Esophagus squamous epithelium (tissue), 5 donors: ENCODE measurements at regions not wholly inside any gene's neighbourhood (a gene's known extent, or its start where the extent isn't known, plus 50 kb on each side); places are given as distances from the start of the nearest gene placed in this dataset.
"Not testable (repeated sequence)": the region's sequence is repeated elsewhere in the genome, so short reads cannot be mapped to it uniquely, and the experiment has no call there.

ENCODE experiments used
- DNase-seq: peaks from one replicate; lab custom pipeline; 2025; lab: John Stamatoyannopoulos, UW
- H3K27ac ChIP-seq, 4 donors: fragments of 200-600 bp; sonication (generic); one replicate each; pipeline ENCODE4 v1.5.1; 2016 to 2019; ENCODE audit warnings: mild to moderate bottlenecking in 1 of 4
- H3K27me3 ChIP-seq, 4 donors: fragments of 200-600 bp; sonication (generic); 1 replicate in 3 of 4; 2 replicates in 1 of 4; pipeline versions ENCODE4 v1.5.1 to v1.6.0; 2017 to 2021; ENCODE audit warnings: antibody characterized with exemption in 1 of 4
- H3K36me3 ChIP-seq, 3 donors: fragments of 200-600 bp; sonication (generic); one replicate each; pipeline ENCODE4 v1.5.1; 2016 to 2019
- H3K4me1 ChIP-seq, 3 donors: fragments of 200-600 bp; sonication (generic); one replicate each; pipeline ENCODE4 v1.5.1; 2017 to 2019
- H3K4me3 ChIP-seq, 4 donors: fragments of 200-600 bp; sonication (generic); 1 replicate in 3 of 4; 2 replicates in 1 of 4; pipeline ENCODE4 v1.5.1; 2016 to 2019; ENCODE audit warnings: mild to moderate bottlenecking in 2 of 4, moderate library complexity in 1 of 4
- H3K9me3 ChIP-seq, 3 donors: fragments of 200-600 bp; sonication (generic); one replicate each; pipeline ENCODE4 v1.5.1; 2016 to 2019
- POLR2A ChIP-seq, 4 donors: fragments of 450-650 bp; IDR thresholded peaks; one replicate each; pipeline ENCODE4 v1.6.1; 2017; ENCODE audit warnings: antibody characterized with exemption in 4 of 4, mild to moderate bottlenecking in 4 of 4, moderate library complexity in 3 of 4
- WGBS, 2 donors: methylation state at CpG; one replicate each; pipeline ENCODE4 v1.1.5; 2018; 5-methylcytosine and 5-hydroxymethylcytosine counted together
- intact Hi-C: fragments of 100-400 bp; cut with DNase I; formaldehyde crosslinking; loops from one replicate; pipeline ENCODE4 v1.15.0; 2022
- TF ChIP-seq, protein P1 (sequence below), 6 experiments: fragments of 450-650 bp in 4 of 6; fragments of 200-600 bp in 2 of 6; sonication (generic) in 2 of 6; IDR thresholded peaks; one replicate each; pipeline ENCODE4 v1.5.1; 2016 to 2019; ENCODE audit warnings: antibody characterized with exemption in 6 of 6, mild to moderate bottlenecking in 4 of 6, moderate library complexity in 4 of 6
- donor health status: DM: yes; HTN: yes; CAD: no.

DNA sequence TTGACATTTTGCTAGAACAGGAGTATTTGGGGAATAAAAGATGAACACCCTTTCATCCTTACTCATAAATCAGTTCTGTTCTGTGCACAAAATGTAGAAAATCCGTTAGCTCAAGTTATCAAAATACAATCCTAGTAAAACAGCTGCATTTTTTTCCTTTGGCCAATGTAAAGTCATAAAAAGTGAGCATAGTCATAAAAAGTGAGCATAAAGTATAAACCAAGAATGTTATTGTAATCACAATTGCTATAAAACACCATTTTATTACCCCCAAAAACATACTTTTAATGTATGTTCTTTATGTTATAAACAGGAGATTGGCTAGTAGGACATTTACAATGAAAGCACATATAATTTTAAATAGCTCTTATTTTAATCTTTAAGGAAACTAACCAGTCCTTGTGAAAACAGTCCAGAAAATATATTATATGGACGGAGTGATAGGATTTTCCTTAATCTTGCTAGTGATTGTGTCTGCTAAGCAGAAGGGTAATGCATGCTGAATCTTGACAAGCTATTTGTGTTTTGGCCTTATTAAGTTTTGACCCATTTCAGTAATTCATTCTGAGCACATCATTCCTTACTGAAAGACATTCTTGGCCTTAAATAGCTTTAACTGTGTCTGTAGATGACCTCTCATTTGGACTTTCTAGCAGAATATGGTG, 891.8 kb downstream of the DSC3 start:
- H3K36me3 ChIP-seq, result no peaks in the 10 kb centered on the region
- TF ChIP-seq, protein P1, sequence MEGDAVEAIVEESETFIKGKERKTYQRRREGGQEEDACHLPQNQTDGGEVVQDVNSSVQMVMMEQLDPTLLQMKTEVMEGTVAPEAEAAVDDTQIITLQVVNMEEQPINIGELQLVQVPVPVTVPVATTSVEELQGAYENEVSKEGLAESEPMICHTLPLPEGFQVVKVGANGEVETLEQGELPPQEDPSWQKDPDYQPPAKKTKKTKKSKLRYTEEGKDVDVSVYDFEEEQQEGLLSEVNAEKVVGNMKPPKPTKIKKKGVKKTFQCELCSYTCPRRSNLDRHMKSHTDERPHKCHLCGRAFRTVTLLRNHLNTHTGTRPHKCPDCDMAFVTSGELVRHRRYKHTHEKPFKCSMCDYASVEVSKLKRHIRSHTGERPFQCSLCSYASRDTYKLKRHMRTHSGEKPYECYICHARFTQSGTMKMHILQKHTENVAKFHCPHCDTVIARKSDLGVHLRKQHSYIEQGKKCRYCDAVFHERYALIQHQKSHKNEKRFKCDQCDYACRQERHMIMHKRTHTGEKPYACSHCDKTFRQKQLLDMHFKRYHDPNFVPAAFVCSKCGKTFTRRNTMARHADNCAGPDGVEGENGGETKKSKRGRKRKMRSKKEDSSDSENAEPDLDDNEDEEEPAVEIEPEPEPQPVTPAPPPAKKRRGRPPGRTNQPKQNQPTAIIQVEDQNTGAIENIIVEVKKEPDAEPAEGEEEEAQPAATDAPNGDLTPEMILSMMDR (IDR thresholded peaks at IDR 0.05), result no peak
- H3K27ac ChIP-seq, result no peak overlapping the region
- H3K4me3 ChIP-seq, result no peak overlapping the region
- H3K4me1 ChIP-seq, result no peaks in the 10 kb centered on the region
- no peak for DNase-seq
- intact Hi-C loops, result no loop called here
- WGBS, 2 donors, result 29 to 43% methylated on average over 2 of the region's 2 CpGs
- no peaks in the 10 kb centered on the region for H3K9me3 ChIP-seq
- no peaks in the 10 kb centered on the region for H3K27me3 ChIP-seq

DNA sequence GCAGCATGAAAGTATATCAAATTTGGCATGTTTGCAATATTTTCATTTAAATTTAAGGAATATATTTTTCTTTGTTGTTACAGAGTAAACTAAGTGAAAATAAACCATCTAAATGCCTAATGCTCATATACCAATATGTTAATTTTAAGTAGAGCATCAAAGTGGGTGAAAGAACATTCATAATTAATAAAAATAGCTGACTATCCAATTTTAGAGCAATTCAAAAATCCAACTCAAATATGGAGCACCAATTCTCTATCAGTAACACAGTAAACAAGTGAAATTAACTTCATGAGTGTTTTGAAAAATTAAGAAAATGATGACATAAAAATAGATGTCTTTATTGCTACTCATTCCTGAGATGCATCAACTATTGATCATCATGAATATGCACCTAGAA, 893.0 kb downstream of the DSC3 start:
- no peaks in the 10 kb centered on the region for H3K9me3 ChIP-seq

DNA sequence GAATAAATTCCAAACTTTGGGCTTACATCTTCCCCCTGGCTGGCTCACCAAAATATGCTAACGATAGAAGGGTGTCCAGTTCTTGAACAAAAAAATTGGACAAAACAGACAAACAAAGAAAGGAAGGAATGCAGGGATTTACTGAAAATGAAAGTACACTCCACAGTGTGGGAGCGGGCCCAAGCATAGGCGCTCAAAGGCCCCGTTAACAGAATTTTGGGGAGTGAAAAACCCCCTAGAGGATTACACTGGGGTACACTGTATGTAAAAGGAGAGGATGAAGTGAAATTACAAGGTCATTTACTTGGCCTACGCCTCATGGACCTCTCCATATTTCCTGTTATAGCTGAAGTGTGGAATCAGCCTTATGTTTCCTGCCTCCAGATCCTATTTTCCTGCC, 899.7 kb downstream of the DSC3 start:
- TF ChIP-seq POLR2A (IDR thresholded peaks at IDR 0.05), result no peak
- TF ChIP-seq, protein P1 (IDR thresholded peaks at IDR 0.05), result no peak
- Histone ChIP-seq H3K36me3 (no peaks in the 10 kb centered on the region), H3K27ac (no peak overlapping the region), H3K4me1 (no peaks in the 10 kb centered on the region), H3K27me3 (no peaks in the 10 kb centered on the region), H3K4me3 (no peak overlapping the region), H3K9me3 (peaks cover 0 to 7% (median 0%) of the 10 kb centered on the region in 3 donors)
- DNase-seq, result no peak
- WGBS, 2 donors, result 79 to 85% methylated on average over 5 of the region's 5 CpGs
- intact Hi-C loops, result no loop called here

More for the DNA sequence above, 893.0 kb downstream of the DSC3 start:
- DNase-seq, result no peak
- no peak overlapping the region for H3K4me3 ChIP-seq
- H3K36me3 ChIP-seq, result no peaks in the 10 kb centered on the region
- intact Hi-C loops, result no loop called here
- no peak overlapping the region for H3K27ac ChIP-seq
- no peaks in the 10 kb centered on the region for H3K4me1 ChIP-seq
- TF ChIP-seq, protein P1 (IDR thresholded peaks at IDR 0.05), result no peak
- no peak for TF ChIP-seq POLR2A (IDR thresholded peaks at IDR 0.05)
- no peaks in the 10 kb centered on the region for H3K27me3 ChIP-seq

DNA sequence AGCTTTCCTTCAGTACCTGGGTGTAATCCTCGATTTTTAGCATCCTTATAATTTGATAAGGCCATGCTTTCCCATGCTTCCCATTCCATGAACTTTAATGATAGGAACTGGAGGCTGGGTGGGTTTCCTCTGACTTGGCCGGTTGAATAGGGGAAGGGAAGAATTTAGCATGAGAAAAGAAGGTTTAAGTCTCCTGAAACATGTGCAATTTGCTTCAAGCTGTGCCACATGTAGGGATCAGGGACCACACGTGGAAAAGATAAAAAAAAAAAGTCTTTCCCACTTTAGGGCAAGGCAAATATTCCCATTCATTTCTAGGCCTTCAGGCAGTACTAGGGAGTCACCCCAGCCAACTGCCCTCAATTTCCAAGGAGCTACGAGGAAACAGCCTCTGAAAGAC, 900.3 kb downstream of the DSC3 start:
- intact Hi-C loops, result no loop called here
- H3K9me3 ChIP-seq, result peaks cover 0 to 7% (median 0%) of the 10 kb centered on the region in 3 donors
- TF ChIP-seq, protein P1 (IDR thresholded peaks at IDR 0.05), result no peak
- no peak for TF ChIP-seq POLR2A (IDR thresholded peaks at IDR 0.05)
- no peak overlapping the region for H3K4me3 ChIP-seq
- no peak overlapping the region for H3K27ac ChIP-seq
- WGBS, 2 donors, result 17 to 27% methylated on average over 4 of the region's 4 CpGs
- H3K36me3 ChIP-seq, result no peaks in the 10 kb centered on the region
- no peak for DNase-seq
- no peaks in the 10 kb centered on the region for H3K4me1 ChIP-seq
- H3K27me3 ChIP-seq, result no peaks in the 10 kb centered on the region

- WGBS, 2 donors, result 65 to 87% methylated on average over 5 of the region's 5 CpGs
- DNase-seq, H3K9me3 ChIP-seq, H3K36me3 ChIP-seq, H3K4me1 ChIP-seq, H3K27ac ChIP-seq, H3K27me3 ChIP-seq, H3K4me3 ChIP-seq, intact Hi-C loops: not testable (repeated sequence)
Observed at GRCh38 chr18:30141506-30141905, 901.0 kb downstream of the DSC3 start.
